Esophagus squamous epithelium (tissue), 4 donors: ENCODE measurements at regions not wholly inside any gene's neighbourhood (a gene's known extent, or its start where the extent isn't known, plus 50 kb on each side); places are given as distances from the start of the nearest gene placed in this dataset.

Experiments
- CTCF ChIP-seq, 6 experiments: fragments of 450-650 bp in 4 of 6; fragments of 200-600 bp in 2 of 6; sonication (generic) in 2 of 6; IDR thresholded peaks; one replicate each; pipeline ENCODE4 v1.5.1; 2016 to 2019; ENCODE audit warnings: antibody characterized with exemption in 6 of 6, mild to moderate bottlenecking in 4 of 6, moderate library complexity in 4 of 6
- POLR2A ChIP-seq, 4 donors: fragments of 450-650 bp; IDR thresholded peaks; one replicate each; pipeline ENCODE4 v1.6.1; 2017; ENCODE audit warnings: antibody characterized with exemption in 4 of 4, mild to moderate bottlenecking in 4 of 4, moderate library complexity in 3 of 4

GRCh38 chr2:198214114-198214596, 409.8 kb downstream of the PLCL1 start:
- TF ChIP-seq CTCF (IDR thresholded peaks at IDR 0.05), result no peak
- TF ChIP-seq POLR2A (IDR thresholded peaks at IDR 0.05), result no peak
